GM21423 (cell line): ENCODE measurements at regions not wholly inside any gene's neighbourhood (a gene's known extent, or its start where the extent isn't known, plus 50 kb on each side); places are given as distances from the start of the nearest gene placed in this dataset.
"Not testable (repeated sequence)": the region's sequence is repeated elsewhere in the genome, so short reads cannot be mapped to it uniquely, and the experiment has no call there.

ENCODE experiments used
- ATAC-seq: cut with Tn5 transposase; IDR thresholded peaks from one replicate; pipeline ENCODE4 v1.9.1; 2021; ENCODE audit warnings: mild to moderate bottlenecking, moderate library complexity; ENCODE audit not compliant: unreplicated experiment

DNA sequence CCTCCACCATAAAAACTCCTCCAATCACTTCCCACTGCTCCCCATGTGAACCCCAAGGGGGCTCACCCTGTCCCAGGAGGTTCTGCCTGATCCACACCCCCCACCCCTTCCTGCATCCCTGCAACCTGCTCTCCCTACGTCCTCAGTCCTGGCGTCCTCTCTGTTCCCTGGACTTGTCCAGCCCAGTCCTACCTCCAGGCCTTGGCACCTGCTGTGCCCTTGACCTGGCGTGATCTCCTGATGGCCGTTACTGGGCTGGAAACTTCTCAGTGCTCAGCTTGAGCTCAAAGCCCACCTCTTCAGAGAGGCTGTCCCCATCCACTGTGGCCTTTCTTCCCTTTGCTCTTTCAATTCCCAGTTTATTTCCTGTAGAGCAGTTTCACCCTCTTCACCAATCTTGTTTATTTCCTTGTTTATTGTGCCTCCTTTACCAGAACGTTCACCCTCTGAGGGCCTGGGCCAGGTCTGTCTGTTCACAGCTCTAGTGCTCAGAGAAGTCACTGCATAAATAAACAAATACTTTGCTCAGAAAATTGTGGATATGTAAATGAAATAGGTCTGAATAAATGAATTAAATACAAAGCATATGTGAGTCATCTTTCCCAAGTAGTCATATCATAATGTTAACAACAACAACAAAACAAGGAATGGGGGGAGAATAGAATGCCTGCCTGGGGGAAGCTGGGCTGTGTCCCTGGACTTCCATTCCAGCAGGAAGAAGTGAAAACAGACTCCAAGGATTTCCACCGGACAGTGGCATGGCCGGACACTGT, 175.7 kb upstream of the SULF2 start:
- ATAC-seq: no peak

DNA sequence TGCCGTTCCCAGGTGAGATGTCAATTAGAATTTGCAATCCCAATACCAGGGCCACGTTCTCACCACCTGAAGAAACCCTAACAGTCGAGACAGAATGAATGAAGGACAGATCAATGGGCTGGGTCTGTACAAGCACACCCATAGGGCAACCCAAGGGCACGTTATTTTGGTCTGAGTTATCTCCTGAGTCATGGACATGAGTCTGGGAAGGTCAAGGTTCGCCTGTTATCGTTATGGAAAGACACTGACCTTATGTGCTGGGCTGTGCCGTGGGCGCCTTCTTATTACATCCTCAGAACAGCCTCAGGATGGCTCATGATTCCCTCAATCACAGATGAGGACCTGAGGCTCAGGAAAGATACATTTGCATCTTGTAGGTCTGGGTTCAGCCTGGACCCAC, 175.0 kb upstream of the SULF2 start:
- no peak for ATAC-seq

DNA sequence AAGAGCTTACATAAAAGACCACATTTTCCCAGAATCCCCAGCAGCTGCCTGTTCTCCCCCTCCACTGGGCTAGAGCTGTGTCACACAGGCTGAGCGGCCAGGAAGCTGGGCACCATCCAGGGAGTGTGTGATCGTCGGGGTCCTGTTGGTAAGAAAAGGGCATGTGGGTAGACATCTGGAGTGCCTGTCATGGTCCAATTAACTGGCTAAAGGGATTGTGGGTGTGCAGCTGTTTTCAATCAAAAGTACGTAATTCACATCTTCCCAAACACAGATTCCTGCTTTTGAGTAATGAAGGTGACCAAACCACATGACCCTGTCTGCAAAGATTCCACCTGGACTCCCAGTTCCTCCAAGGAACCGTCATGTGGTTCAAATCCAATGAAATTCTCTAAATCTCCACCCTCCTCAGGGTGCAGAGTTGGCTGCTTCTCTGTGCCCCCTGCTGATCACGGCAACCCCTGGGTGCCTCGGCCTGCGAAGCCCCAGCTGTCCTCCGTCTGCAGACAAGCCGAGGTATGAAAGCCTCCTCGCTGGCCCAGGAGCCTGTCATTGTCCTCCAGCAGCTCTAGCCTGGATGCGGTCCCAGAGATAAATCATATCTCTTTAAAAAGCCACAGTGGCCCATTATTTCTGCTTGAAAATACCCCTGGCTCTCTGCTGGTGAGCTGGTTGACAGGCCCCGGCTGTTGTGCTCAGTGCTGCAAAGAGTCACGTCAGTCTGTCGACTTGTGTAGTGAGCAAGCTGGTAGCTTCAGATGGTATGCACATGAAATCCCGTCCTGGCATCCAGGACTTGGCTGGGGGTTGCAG, 172.9 kb upstream of the SULF2 start:
- ATAC-seq: not testable (repeated sequence)

DNA sequence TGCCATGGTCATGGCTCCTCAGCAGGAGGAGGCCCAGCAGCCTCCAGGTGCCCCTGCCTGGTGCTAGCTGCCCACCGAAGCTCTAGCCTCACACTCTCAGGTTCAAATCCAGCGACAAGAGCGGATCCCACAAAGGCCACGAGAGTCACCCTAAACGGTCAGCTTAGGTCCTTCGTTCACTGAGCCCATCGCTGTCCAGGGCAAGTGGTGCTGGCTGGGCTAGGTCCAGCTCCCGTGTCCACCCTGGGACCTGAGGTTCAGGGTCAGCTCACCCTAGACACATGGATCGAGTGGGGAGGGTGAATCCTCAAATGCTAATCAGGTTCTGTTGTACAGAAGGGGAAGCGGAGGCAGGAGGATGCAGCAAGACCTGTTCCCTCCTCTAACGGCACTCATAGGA, 171.9 kb upstream of the SULF2 start:
- ATAC-seq: no peak

DNA sequence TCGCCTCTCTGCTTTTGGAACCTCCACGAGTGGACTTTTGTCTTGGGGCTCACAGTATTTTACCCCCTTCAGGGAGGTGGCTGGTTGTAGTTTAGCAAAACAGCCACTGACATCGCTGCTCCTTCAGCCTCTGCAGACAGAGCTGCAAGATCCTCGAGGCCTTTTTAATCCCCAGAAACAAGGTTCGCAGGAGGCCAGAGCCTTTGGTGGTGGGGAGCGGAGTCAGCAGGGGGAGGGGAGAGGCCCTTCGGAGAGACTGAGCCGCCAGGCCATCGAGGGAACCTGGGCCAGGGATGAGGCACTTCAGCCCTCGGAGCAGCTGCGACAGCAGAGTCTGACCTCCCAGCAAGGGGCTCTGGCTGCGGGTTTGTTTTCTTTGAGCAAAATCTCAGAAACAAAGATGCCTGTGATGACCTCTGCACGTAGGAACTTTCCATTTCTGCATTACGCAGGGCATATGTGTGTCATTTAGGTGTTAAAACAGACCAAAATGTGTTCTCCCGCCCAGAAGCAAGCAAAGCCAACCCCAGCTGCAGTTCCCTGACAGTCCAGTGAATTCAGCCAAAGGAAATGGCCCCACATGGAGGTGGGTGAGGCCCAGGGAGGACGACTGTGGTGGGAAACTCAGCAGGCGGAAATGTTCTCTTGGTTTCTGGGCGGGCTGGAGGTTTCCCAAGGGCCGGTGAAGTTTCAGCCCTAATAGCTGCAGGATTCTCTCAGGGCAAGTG, 171.2 kb upstream of the SULF2 start:
- no peak for ATAC-seq

DNA sequence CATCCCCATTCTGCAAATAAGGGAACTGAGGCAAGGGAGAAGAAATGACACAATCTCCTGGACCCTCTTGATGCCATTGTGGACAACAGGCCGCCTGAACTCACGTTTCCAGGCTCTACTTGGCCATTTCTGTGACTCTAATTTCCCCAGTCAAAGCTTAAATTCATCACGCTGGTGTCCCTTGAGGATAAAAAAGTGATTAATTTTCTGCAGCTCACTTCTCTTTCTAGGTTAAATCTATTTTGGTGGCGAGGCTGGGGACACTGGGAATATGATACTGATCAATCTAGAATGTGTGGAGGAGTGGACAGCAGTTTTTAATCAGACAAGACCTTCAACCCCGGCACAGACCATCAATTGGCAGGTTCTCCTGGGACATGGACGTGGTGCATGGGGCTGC, 168.2 kb upstream of the SULF2 start:
- no peak for ATAC-seq

DNA sequence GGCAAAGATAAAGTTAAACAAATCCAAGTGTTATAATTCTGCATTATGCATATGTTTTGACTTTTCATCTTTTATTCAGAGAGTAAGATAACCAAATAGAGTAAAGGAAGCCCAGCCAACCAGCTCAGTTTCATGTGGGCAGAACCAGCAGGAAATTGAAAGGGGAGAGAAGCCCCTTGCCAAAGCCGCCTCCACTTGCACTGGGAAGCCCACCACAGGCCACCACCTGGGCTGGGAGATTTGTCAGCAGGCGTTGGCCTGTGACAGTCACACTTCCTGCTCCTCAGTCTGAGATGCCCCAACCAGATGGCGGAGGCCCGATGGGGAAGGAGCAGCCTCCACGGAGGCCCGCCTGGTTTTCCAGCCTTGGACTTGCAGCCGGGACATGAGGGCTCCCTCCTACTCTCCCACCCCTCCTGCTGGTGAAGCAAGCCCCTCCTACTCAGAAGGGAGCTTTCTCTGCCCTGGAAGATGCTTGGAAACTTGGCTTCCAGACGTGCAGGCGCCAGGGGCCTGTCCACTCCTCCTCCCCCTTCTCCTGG, 166.8 kb upstream of the SULF2 start:
- no peak for ATAC-seq

DNA sequence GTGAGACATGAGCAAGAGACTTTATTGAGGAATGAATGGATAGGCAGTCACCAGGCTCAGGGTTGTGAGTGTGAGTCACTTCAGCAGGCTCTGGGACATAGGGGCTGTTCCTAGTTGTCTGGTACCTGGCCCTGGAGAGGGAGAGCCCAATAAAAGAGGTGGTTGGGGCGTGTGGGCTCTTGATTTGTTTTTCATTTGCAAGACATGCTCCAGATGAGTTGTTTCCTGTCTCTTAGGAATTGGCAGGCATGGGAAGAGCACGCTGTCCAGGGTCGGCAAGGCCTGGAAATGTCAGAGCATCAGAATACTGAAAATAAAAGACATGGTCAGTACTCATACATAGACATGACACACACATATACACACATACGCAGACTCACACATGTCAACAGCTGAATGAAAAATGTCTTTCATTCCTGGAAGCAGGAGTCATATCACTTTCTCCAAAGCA, 166.3 kb upstream of the SULF2 start:
- no peak for ATAC-seq

DNA sequence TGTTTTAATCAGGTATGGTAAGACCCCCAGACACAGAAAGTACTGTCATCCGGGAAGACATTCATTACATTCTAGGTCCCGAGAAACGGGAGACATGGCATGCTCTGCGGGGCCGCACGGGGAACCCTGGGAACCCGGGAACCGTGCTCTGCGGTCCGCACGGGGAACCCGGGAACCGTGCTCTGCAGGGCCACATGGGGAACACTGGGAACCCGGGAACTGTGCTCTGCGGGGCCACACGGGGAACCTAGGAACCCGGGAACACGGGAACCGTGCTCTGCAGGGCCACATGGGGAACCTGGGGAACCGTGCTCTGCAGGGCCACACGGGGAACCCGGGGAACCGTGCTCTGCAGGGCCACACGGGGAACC, 165.6 kb upstream of the SULF2 start:
- ATAC-seq: no peak

DNA sequence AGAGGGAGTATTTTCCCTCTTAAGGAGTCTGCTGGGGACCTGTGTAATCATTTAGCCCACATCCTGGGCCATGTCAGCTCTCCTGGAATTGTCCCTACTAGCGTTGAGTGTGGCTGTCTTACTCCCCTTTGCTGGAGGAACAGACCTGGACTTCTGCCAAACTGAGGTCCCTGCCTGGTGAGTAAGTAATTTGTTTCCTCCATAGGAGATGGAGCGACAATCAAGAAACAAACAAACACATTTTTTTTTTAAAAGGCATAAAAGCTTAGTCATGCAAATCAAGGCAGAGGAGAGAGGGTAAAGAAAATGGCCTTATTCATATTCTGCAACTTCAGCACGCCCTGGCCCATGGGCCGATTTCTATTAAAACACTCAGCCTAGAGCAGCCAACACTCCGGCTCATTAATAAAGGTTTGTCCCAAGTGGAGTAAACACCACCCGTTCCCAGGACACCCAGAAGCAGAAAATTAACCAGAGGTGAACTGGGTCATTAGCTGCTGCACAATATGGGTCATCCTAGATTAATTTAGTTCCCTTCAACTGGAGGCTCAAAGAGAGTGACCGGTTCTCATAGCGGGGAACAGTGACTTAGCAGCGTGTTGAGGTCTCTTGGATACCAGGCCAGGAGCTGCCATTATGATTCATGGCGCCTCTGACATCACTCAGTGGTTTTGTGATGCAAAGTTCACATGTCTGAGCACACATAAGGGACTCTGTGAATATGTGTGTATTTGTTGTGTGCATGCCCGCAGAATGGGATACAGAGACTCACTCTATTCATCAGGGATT, 165.0 kb upstream of the SULF2 start:
- ATAC-seq: no peak

DNA sequence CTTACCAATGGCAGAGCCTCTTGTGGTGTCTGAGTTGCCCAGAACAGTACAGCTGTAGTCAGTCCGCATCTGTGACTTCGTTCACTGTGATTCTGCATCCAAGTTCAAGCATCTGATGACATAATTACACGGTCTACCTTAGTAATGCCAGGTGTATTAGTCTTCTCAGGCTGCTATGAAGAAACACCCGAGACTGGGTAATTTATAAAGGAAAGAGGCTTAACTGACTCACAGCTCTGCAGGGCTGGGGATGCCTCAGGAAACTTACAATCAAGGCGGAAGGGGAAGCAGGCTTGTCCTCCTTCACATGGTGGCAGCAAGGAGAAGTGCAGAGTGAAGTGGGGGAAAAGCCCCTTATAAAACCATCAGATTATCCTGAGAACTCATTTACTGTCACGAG, 163.9 kb upstream of the SULF2 start:
- ATAC-seq: no peak

DNA sequence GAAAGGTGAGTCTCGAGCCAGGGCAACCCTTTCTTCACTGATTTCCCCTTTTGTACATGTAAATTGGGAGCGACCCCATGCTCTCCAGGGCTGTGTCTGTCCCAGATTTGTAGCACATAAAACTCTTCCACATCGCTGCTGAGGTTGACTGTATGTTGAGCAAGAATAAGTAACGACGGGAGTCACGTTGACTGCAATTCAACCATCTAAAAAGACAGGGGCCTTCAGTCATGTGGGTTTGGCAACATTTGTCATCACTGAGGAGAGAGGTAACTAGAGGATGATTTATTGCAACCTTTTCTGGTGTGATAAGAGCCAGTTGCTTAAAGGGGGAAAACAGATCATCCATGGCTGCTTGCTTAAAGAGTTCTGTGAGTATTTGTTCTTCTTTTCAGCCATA, 159.4 kb upstream of the SULF2 start:
- ATAC-seq: no peak

DNA sequence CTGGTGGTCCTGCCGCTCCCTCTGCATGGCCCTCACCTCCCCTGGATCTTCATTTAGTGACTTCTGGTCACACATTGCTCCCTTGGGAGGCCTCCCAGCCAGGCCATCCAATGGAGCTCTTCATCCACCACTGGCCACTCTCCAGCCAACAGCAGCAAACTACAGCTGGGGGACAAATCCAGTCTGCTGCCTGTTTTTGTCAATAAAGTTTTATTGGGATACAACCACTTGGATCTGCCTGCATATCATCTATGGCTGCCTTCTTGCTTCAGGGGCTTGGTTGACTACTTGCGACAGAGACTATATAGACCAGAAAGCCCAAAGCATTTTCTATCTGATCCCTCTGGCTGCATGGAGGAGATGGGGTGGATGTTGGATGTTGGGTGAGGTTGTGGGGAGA, 156.6 kb upstream of the SULF2 start:
- ATAC-seq: no peak

DNA sequence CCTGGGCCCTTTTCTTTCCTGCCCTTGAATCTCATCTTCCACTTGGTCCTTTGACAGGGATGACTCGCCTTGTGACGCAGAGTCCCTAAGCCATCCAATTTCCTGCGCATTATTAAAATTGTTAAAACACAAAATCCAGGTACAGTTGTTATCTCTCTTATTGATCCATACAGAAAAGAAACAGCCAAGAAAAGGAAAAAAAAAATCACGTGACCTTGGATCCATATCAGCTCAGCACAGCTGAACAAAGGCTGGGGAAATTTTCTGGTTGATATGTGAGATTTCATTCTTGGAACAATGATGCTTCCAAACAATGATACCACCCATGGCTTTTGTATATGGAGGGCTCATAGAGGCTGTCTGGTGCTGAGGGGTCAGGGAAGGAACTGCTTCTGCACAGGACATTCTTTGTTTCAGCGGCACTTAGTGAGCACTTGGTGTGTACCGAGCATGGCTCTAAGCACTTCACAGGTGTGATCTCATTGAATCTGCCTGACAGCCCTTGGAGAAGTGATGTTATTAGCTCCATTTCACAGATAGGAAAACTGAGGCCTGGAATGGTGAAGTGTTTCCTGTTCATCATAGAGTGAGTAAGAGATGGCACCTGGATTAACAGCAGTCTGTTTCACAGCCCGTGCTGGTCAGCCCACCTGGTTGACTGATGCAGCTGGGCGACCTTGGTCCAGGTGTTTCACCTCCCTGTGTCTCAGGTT, 155.0 kb upstream of the SULF2 start:
- ATAC-seq: no peak

DNA sequence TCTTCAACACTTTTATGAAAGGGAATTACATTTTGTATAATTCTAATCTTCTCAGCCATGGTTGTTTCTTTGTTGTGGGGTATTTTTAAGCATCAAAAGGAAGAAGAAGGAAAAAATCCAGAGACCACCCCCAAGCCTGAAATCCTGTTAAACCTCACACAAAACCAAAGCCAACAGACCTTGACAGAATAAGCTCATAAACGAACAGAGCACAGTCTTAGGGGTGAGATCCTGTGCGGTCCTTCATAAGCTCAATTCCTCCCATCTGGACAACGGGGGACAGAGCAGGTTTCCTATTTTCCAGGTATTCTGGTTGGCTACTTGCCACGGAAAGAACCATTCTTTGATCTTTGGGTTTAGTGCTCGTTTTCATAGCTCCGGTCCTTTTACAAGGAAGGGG, 151.3 kb upstream of the SULF2 start:
- ATAC-seq: no peak

DNA sequence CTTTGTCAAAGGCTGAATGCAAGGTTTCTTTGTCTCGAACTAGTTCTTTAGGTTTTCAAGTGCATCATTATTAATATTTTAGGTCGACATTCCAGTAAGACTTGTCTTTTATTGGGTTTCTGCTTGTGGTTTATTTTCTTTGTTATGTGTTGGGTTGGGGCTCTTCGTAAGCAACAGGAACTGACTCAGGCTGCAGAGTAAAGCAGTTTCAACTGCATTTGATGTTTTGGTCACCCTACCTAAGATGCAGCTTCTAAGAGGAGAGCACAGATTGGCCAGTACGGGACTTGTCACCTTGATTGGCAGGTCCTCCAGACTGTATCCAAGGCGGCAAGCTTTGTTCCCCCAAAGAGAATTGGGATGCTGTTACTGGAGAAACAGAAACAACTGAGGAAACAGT, 149.5 kb upstream of the SULF2 start:
- no peak for ATAC-seq

DNA sequence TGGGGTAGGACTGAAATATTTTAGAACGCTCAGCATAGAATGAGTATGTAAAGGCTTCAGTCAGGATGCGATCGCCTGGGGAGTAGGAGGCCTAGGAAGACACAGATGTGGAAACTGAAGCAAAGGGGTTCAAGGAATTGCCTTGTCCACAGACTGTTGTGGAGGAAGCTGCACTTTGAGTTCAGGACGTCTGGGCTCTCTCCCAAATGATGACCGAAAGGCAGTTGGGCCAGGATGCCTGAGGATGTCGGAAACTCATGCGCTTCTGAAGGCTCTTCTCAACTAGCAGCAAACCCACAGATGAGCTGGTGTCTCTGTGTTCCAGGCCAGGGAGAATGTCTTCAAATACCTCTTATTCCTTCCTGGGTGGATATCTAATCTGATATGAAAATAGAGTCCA, 146.2 kb upstream of the SULF2 start:
- ATAC-seq: no peak

DNA sequence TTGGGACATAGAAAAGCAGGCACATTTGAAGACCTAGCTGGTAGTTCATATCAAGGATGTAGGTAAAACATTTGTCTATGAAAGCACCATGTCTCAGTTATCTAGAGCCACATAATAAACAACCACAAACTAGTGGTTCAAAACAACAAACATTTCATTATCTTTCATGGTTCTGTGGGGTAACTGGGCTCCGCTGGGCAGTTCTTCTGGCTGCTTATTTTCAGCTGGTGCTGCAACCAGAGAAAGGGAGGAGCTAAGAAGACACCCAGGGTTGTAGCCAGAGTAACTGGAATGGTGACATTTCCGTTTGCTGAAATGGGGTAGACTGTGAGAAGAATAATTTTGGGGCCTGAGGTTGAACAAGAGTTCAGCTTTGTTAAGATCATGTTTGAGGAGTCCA, 145.7 kb upstream of the SULF2 start:
- ATAC-seq: no peak

DNA sequence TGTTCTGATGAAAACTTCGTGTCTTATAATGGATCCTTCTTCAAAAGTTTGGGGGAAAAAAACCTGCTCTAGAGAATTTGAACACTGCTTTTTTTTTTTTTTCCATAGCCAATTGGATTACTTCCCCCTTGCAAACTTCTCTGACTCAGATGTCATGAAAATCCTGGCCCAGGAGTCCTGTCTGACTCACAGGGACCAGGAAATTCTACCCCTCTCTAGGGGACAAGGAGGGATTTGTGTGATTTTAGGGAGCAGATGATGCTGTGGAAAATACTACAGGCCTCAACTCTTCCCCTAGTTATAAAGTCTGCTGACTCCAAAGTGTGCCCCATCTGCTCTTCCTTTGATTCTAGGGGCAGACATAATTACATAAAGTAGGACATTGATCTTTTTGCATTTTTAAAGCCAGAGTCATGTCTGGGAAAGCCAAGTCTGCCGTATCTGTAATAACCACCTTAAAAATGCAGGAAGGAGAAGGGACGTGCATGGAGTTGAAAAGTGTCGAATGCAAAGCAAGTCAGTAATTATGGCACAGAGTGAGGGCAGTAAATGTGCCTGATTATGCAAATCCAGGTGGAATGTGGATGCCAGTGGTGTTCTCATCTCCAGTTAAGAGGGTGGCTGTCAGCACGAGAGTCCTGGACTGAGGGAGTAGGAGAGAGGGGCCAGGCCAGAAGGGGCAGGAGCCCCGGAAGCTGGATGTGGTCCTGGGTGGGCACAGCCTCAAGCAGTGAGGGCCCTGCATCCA, 144.3 kb upstream of the SULF2 start:
- ATAC-seq: no peak
